ENCODE measurements at regions not wholly inside any gene's neighbourhood (a gene's known extent, or its start where the extent isn't known, plus 50 kb on each side); places are given as distances from the start of the nearest gene placed in this dataset.

GRCh38 chr4:54505362-54505761 lies 152.4 kb upstream of the KIT start (continued):
- TF ChIP-seq HOXD1 (CRISPR knock-in tag; IDR thresholded peaks at IDR 0.05) (no peak), TFE3 (CRISPR knock-in tag; IDR thresholded peaks at IDR 0.05) (no peak)

GRCh38 chr4:54505996-54506395 lies 151.8 kb upstream of the KIT start:
- H3K4me2 ChIP-seq (ENCODE audit: low read depth, low read length) = no peak overlapping the region
- no peak overlapping the region for H3K4me3 ChIP-seq (replicated peaks in 1 of 3; ENCODE audit: insufficient read depth in 1 of 3, low read depth in 2 of 3, low read length in 3 of 3)
- H2AFZ ChIP-seq (ENCODE audit: low read length) = no peak overlapping the region
- H3K36me3 ChIP-seq (replicated peaks in 1 of 2; ENCODE audit: control insufficient read depth in 1 of 2, insufficient read depth in 2 of 2, low read length in 2 of 2) = no peaks in the 10 kb centered on the region
- ATAC-seq = no peak
- H3K4me1 ChIP-seq (ENCODE audit: insufficient read depth, low read length) = no peaks in the 10 kb centered on the region
- intact Hi-C loops (cut with micrococcal nuclease; ENCODE audit: unreplicated experiment) (no loop called here), in situ Hi-C loops (cut with HindIII; ENCODE audit: extremely low pct_ligation_motif_present, low pct_unique_long_range_greater_than_20kb) (no loop called here)
- H3K9ac ChIP-seq (ENCODE audit: insufficient read depth, low read depth, low read length) = no peak overlapping the region
- H3K27ac ChIP-seq (ENCODE audit: extremely low read length, insufficient read depth, low read length) = no peak overlapping the region
- no peaks in the 10 kb centered on the region for H4K20me1 ChIP-seq (ENCODE audit: insufficient read depth, low read length)
- POLR2A ChIA-PET = no interaction called here
- 4% methylated on average over 7 of the region's 7 CpGs for WGBS (ENCODE audit: low lambda C conversion rate)
- no peak for DNase-seq (ENCODE audit: low spot score)
- BruUV-seq (replicated peaks) = no TSS peak
- CTCF ChIA-PET (ENCODE audit: low intra/inter-chr PET ratio, low total read pairs) = no interaction called here
- no peak for TF ChIP-seq AGO2 (optimal IDR thresholded peaks at IDR 0.05; ENCODE audit: low read depth, low read length)
- TF ChIP-seq SRSF4 (IDR thresholded peaks at IDR 0.05; ENCODE audit: low read depth, low read length, poor library complexity, severe bottlenecking) = no peak
- TF ChIP-seq ZFP37 (CRISPR knock-in tag; IDR thresholded peaks at IDR 0.05; ENCODE audit: borderline replicate concordance) = no peak
- no peak for TF ChIP-seq PAX8 (CRISPR knock-in tag; IDR thresholded peaks at IDR 0.05; ENCODE audit: borderline replicate concordance)
- TF ChIP-seq RORA (CRISPR knock-in tag; IDR thresholded peaks at IDR 0.05) = no peak
- TF ChIP-seq ZNF558 (CRISPR knock-in tag; IDR thresholded peaks at IDR 0.05; ENCODE audit: borderline replicate concordance) = no peak
- no peak for TF ChIP-seq E2F5 (CRISPR knock-in tag; conservative IDR thresholded peaks at IDR 0.05)
- H3K9me3 ChIP-seq (ENCODE audit: low read length) = no peaks in the 10 kb centered on the region
- no peaks in the 10 kb centered on the region for H3K79me2 ChIP-seq (ENCODE audit: insufficient read depth, low read length)
- FAIRE-seq = no peak
- H3K27me3 ChIP-seq (ENCODE audit: control insufficient read depth in 1 of 2, insufficient read depth in 2 of 2, low read length in 2 of 2) = no peaks in the 10 kb centered on the region
